ENCODE measurements at regions not wholly inside any gene's neighbourhood (a gene's known extent, or its start where the extent isn't known, plus 50 kb on each side); places are given as distances from the start of the nearest gene placed in this dataset.

GRCh38 chr2:234849678-234850077 lies 102.1 kb upstream of the SH3BP4 start:
- no peak overlapping the region for H3K27ac ChIP-seq (ENCODE audit: low read depth, low read length, poor library complexity, severe bottlenecking)
- ChIA-PET POLR2A (ENCODE audit: low non-redundant PET) (no interaction called here), CTCF (no interaction called here)
- DNase-seq (ENCODE audit: low spot score), result no peak
- TF ChIP-seq EZH2 (IDR thresholded peaks at IDR 0.05; ENCODE audit: borderline replicate concordance, low read depth, low read length, poor library complexity, severe bottlenecking), result no peak
- TF ChIP-seq, protein P1, sequence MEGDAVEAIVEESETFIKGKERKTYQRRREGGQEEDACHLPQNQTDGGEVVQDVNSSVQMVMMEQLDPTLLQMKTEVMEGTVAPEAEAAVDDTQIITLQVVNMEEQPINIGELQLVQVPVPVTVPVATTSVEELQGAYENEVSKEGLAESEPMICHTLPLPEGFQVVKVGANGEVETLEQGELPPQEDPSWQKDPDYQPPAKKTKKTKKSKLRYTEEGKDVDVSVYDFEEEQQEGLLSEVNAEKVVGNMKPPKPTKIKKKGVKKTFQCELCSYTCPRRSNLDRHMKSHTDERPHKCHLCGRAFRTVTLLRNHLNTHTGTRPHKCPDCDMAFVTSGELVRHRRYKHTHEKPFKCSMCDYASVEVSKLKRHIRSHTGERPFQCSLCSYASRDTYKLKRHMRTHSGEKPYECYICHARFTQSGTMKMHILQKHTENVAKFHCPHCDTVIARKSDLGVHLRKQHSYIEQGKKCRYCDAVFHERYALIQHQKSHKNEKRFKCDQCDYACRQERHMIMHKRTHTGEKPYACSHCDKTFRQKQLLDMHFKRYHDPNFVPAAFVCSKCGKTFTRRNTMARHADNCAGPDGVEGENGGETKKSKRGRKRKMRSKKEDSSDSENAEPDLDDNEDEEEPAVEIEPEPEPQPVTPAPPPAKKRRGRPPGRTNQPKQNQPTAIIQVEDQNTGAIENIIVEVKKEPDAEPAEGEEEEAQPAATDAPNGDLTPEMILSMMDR (conservative IDR thresholded peaks at IDR 0.05; ENCODE audit: low read depth, low read length), result no peak
- H3K36me3 ChIP-seq (ENCODE audit: insufficient read depth, low read length, poor library complexity, severe bottlenecking), result no peaks in the 10 kb centered on the region
- intact Hi-C loops (cut with micrococcal nuclease; ENCODE audit: unreplicated experiment), result no loop called here
- no peaks in the 10 kb centered on the region for H3K4me1 ChIP-seq (ENCODE audit: insufficient read depth, low read length, poor library complexity, severe bottlenecking)
- BruUV-seq (replicated peaks), result no TSS peak
- no peak overlapping the region for H3K4me3 ChIP-seq (ENCODE audit: low read depth, low read length, poor library complexity, severe bottlenecking)
- H3K27me3 ChIP-seq (replicated peaks; ENCODE audit: insufficient read depth, low read depth, low read length, poor library complexity), result no peaks in the 10 kb centered on the region
- H3K9me3 ChIP-seq (ENCODE audit: low read depth, low read length, poor library complexity, severe bottlenecking), result no peaks in the 10 kb centered on the region

- no TSS peak for BruUV-seq (replicated peaks)
- Histone ChIP-seq H3K36me3 (ENCODE audit: insufficient read depth, low read length, poor library complexity, severe bottlenecking) (no peaks in the 10 kb centered on the region), H3K9me3 (ENCODE audit: low read depth, low read length, poor library complexity, severe bottlenecking) (no peaks in the 10 kb centered on the region), H3K4me3 (ENCODE audit: low read depth, low read length, poor library complexity, severe bottlenecking) (no peak overlapping the region), H3K27ac (ENCODE audit: low read depth, low read length, poor library complexity, severe bottlenecking) (no peak overlapping the region), H3K27me3 (replicated peaks; ENCODE audit: insufficient read depth, low read depth, low read length, poor library complexity) (no peaks in the 10 kb centered on the region), H3K4me1 (ENCODE audit: insufficient read depth, low read length, poor library complexity, severe bottlenecking) (no peaks in the 10 kb centered on the region)
- no peak for DNase-seq (ENCODE audit: low spot score)
- intact Hi-C loops (cut with micrococcal nuclease; ENCODE audit: unreplicated experiment), result no loop called here
- ChIA-PET CTCF (no interaction called here), POLR2A (ENCODE audit: low non-redundant PET) (no interaction called here)
- TF ChIP-seq, protein P1 (conservative IDR thresholded peaks at IDR 0.05; ENCODE audit: low read depth, low read length), result no peak
- no peak for TF ChIP-seq EZH2 (IDR thresholded peaks at IDR 0.05; ENCODE audit: borderline replicate concordance, low read depth, low read length, poor library complexity, severe bottlenecking)
Measured at GRCh38 chr2:234848578-234848977, 103.2 kb upstream of the SH3BP4 start.

DNA sequence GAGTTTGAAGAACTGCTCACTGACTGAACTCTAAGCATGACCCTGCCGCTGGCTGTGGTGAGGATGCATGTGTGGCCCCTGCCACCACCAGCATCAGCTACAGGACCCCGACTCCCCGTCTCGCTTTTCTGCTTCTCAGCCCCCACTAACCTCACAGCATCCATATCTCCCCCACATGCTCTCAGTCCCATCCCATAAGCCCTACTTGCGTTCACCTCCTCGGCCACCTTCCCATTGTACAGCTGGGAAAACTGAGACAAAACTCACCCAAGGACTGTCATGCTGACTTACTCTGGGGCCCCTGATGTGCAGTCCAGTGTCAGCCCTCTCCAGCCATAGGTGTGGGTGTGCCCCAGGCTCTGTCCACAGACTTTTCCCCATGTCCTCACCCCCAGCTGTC lies 104.2 kb upstream of the SH3BP4 start:
- Histone ChIP-seq H3K27ac (ENCODE audit: low read depth, low read length, poor library complexity, severe bottlenecking) (no peak overlapping the region), H3K4me1 (ENCODE audit: insufficient read depth, low read length, poor library complexity, severe bottlenecking) (no peaks in the 10 kb centered on the region), H3K36me3 (ENCODE audit: insufficient read depth, low read length, poor library complexity, severe bottlenecking) (no peaks in the 10 kb centered on the region), H3K4me3 (ENCODE audit: low read depth, low read length, poor library complexity, severe bottlenecking) (no peak overlapping the region), H3K9me3 (ENCODE audit: low read depth, low read length, poor library complexity, severe bottlenecking) (no peaks in the 10 kb centered on the region), H3K27me3 (replicated peaks; ENCODE audit: insufficient read depth, low read depth, low read length, poor library complexity) (no peaks in the 10 kb centered on the region)
- DNase-seq (ENCODE audit: low spot score), result no peak
- POLR2A ChIA-PET (ENCODE audit: low non-redundant PET), result no interaction called here
- TF ChIP-seq, protein P1 (conservative IDR thresholded peaks at IDR 0.05; ENCODE audit: low read depth, low read length), result no peak
- no peak for TF ChIP-seq EZH2 (IDR thresholded peaks at IDR 0.05; ENCODE audit: borderline replicate concordance, low read depth, low read length, poor library complexity, severe bottlenecking)
- BruUV-seq (replicated peaks), result no TSS peak
- intact Hi-C loops (cut with micrococcal nuclease; ENCODE audit: unreplicated experiment), result no loop called here
- CTCF ChIA-PET, result no interaction called here

Measured in A673 (cell line).